NCI-H524 treated with DMSO at 0.1 percent for 48 hours (cell line): ENCODE measurements at regions not wholly inside any gene's neighbourhood (a gene's known extent, or its start where the extent isn't known, plus 50 kb on each side); places are given as distances from the start of the nearest gene placed in this dataset.

Experiments used
- DNase-seq: peaks from one replicate; lab custom pipeline; 2025; lab: John Stamatoyannopoulos, UW

DNA sequence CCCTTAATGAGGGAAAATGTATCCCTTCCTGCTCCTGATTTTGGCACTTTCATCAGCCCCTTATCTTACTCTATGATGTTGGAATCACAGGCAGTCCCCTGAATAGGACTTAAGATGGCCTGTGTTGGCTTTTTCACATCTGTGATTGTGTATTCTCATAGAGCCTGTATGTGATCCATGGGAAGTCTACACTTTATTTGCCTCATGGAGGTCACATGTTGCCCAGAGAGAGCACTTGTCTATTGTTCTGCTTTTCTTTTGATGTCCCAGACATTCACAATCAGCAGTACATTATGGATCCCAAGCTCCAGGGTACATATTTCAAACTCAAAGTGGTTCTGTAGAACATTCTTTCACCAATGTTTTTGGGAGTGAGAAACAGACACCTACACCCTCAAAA, 885.2 kb upstream of the ADGRL2 start:
- DNase-seq = no peak

- DNase-seq = no peak
Observed at GRCh38 chr1:80910426-80910825, 890.3 kb upstream of the ADGRL2 start.

GRCh38 chr1:80909172-80909784, 891.5 kb upstream of the ADGRL2 start:
- no peak for DNase-seq

DNA sequence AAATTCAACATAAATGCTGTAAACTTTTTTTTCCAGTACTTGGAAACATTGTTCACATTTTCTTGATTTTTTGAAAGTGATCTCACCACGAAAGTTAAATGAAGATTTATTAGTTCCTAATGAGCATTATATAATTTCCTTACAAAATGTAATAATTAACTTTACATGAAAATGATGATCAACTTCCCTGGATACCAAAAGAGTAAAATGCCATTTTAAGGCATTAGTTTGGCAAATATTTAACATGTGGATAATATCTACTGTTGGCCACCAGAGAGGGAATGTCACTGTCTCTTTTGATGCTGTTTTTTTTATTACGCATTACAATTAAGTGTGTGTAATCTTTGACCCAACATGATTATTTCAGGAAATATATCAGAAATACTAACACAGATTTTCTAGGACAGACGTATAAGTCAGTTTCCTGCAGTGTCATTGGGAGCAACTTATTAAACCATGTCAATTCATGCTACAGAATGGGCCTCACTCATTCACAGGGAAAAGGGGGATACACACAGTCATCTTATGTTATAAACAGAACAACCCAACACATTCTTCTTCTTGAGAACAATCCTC, 903.9 kb upstream of the ADGRL2 start:
- DNase-seq = no peak

GRCh38 chr1:80894921-80895320, 905.8 kb upstream of the ADGRL2 start:
- DNase-seq = no peak

- DNase-seq = no peak
Observed at GRCh38 chr1:80893115-80893514, 907.6 kb upstream of the ADGRL2 start.

- DNase-seq = no peak
Observed at GRCh38 chr1:80892539-80892938, 908.2 kb upstream of the ADGRL2 start.

DNA sequence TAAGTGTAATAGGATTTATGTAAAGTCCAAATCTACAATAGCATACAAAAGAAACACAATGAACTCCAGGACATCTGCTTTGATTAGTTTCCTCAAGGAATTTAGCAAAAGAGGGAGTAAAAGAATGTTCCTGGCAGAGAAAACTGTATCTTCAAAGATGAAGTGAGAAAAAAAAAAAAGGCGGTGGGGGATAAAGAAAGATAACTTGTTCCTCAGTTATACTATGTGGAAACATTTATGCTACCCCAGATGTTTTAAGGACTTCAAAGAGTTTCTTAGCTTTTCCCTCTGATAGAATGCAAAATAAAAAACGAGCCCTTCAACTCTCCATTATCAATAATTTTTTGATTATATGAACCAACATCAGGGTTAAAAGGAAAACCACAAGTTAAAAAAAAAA, 908.9 kb upstream of the ADGRL2 start:
- no peak for DNase-seq

- DNase-seq = no peak
Observed at GRCh38 chr1:80882553-80882952, 918.2 kb upstream of the ADGRL2 start.

GRCh38 chr1:80878343-80878742, 922.4 kb upstream of the ADGRL2 start:
- DNase-seq = no peak

DNA sequence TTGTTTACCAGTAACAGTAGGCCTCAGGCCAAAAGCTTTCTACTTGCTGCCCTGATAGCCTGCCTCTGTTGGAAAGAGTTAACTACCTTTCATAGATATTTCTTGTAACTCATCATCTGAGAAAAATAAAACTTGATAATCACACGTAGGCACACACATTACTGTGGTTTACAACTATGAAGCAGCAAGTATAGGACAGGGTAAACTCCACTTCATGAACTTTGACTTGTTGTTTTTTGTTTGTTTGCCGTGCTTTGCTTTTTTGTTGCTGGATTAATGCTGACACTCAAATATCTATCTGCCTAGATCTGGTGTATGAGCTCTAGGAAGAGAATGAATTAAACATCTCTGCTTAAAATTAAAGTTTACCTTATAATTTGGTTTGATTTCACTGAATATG, 924.7 kb upstream of the ADGRL2 start:
- no peak for DNase-seq

DNA sequence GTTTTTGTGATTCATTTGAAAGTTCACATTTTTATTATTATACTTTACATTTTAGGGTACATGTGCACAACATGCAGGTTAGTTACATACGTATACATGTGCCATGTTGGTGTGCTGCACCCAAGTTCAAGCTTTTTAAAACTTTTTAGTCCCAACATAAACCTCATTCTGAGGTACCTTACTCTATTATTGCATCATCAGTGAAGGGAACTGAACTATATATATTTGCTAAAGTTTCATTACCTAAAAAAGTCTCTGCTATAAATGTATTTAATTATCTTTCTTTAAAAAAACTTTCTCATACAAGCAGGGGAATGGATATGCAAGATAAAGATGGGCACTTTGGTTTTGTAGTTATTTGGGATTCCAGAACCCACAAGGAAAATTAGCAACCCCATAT, 931.4 kb upstream of the ADGRL2 start:
- DNase-seq = no peak

- no peak for DNase-seq
Observed at GRCh38 chr1:80847904-80848303, 952.8 kb upstream of the ADGRL2 start.

GRCh38 chr1:80846966-80847365, 953.8 kb upstream of the ADGRL2 start:
- no peak for DNase-seq

- no peak for DNase-seq
Observed at GRCh38 chr1:80842796-80843195, 957.9 kb upstream of the ADGRL2 start.

DNA sequence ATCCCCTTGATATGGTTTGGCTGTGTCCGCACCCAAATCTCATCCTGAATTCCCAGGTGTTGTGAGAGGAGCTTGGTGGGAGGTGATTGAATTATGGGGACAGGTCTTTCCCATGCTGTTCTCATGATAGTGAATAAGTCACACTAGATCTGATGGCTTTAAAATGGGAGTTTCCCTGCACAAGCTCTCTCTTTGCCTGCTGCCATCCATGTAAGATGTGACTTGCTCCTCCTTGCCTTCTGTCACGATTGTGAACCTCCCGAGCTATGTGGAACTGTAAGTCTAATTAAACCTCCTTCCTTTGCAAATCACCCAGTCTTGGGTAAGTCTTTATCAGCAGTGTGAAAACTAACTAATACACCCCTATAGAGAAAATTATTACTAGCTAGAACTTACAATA, 959.5 kb upstream of the ADGRL2 start:
- no peak for DNase-seq

- DNase-seq = peak; percentile 70
Observed at GRCh38 chr1:80837066-80837465, 963.7 kb upstream of the ADGRL2 start.

DNA sequence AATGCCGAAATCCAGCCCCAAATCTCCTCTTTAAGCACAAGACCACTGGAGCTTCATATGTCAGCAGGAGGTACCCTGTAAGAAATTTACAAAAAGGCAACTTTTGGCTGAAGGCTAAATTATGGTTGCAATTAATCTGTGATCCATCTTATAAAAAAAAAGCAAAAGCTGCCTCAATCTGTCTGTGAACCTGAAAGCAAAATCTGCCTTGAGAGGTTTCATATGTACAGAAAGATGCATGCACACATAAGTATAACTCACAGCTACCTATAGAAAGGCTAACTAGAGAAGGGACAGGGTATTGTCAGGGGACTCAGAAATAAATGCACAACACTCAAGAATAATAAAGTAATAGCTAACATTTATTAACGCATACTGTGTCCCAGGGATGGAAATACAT, 964.2 kb upstream of the ADGRL2 start:
- no peak for DNase-seq

- no peak for DNase-seq
Observed at GRCh38 chr1:80827666-80828065, 973.1 kb upstream of the ADGRL2 start.

GRCh38 chr1:80825067-80825466, 975.7 kb upstream of the ADGRL2 start:
- DNase-seq = no peak

GRCh38 chr1:80818211-80818610, 982.5 kb upstream of the ADGRL2 start:
- DNase-seq = no peak

DNA sequence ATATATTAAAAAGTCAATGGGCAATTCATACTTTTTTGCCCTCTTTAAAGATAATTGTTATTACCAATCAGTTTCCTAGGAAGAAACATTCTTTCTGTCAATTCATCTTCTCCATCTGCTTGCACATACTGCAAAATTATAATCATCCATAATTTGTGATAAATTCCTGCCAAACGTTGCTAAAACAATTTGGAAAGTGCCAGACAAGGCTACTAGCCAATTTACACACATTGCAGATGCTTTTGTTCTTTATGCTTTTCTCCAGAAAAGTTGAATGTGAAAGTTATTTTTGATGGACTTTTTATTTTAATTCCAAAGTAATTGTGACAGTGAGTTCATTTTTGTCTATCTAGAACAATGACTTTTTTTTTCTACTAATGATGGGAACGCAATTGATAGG, 992.8 kb upstream of the ADGRL2 start:
- DNase-seq = no peak

DNA sequence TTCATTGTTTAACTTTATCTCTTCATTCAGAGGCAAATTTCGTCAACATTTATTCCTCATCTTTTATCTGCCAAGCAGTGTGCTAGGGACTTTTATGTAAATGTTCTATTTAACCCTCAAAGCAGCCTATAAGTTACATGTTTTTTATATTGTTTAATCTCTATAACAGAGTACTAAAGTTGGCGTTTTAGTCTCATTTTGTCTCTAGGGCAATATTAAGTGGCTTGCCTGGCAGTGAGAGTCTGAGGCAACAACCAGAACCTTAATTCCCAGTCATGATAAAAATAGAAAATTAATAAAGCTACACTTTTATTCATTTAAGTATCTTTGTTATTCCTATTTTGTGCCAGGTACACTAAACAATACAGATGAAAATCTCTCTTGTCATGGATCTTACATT, 994.3 kb upstream of the ADGRL2 start:
- DNase-seq = no peak

DNA sequence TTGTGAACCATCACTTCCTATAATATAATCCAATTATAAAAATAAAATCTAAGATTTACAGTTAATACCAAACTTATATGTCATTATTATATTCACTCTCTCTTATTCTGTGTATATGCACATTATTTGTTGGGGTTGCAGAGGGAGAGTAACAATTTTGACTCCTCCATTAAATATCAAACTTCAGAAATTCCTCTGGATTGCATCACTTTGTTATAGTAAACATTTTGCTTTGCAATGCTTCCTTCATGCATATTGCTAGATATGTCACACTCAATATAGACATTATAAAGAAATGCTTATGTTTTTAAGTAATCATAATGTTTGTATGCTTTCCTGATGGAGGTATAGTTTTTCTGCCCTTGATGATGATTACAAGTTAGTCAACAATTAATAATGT, 999.0 kb upstream of the ADGRL2 start:
- no peak for DNase-seq
